Ishikawa (cell line): ENCODE measurements at regions not wholly inside any gene's neighbourhood (a gene's known extent, or its start where the extent isn't known, plus 50 kb on each side); places are given as distances from the start of the nearest gene placed in this dataset.

ENCODE experiments used
- CEBPB ChIP-seq: IDR thresholded peaks from 2 replicates; pipeline ENCODE4 v1.6.1; 2012
- CREB1 ChIP-seq: IDR thresholded peaks from 2 replicates; pipeline ENCODE4 v1.6.1; 2012; ENCODE audit warnings: low read depth
- EGR1 ChIP-seq: IDR thresholded peaks from 2 replicates; pipeline ENCODE4 v1.6.1; 2012
- EP300 ChIP-seq: IDR thresholded peaks from 2 replicates; pipeline ENCODE4 v1.6.1; 2012; ENCODE audit warnings: borderline replicate concordance
- FOXM1 ChIP-seq: IDR thresholded peaks from 2 replicates; pipeline ENCODE4 v1.6.1; 2012; ENCODE audit warnings: low read depth, borderline replicate concordance
- MAX ChIP-seq: IDR thresholded peaks from 2 replicates; pipeline ENCODE4 v1.6.1; 2012
- NFIC ChIP-seq: IDR thresholded peaks from 2 replicates; pipeline ENCODE4 v1.6.1; 2012
- RAD21 ChIP-seq: IDR thresholded peaks from 2 replicates; pipeline ENCODE4 v1.6.1; 2012; ENCODE audit warnings: low read depth
- TAF1 ChIP-seq: IDR thresholded peaks from 2 replicates; pipeline ENCODE4 v1.6.1; 2012; ENCODE audit warnings: low read depth, mild to moderate bottlenecking
- TCF12 ChIP-seq: IDR thresholded peaks from 2 replicates; pipeline ENCODE4 v1.6.1; 2012; ENCODE audit warnings: low read depth
- TEAD4 ChIP-seq: IDR thresholded peaks from 2 replicates; pipeline ENCODE4 v1.6.1; 2012
- YY1 ChIP-seq: IDR thresholded peaks from 2 replicates; pipeline ENCODE4 v1.6.1; 2012; ENCODE audit warnings: low read depth
- ZBTB7A ChIP-seq: IDR thresholded peaks from 2 replicates; pipeline ENCODE4 v1.6.1; 2012; ENCODE audit warnings: low read depth
- TF ChIP-seq, protein P1 (sequence below): IDR thresholded peaks from 2 replicates; pipeline ENCODE4 v1.6.1; 2012
- TF ChIP-seq, protein P2 (sequence below): IDR thresholded peaks from 2 replicates; pipeline ENCODE4 v1.6.1; 2012; ENCODE audit warnings: low read depth, mild to moderate bottlenecking

DNA sequence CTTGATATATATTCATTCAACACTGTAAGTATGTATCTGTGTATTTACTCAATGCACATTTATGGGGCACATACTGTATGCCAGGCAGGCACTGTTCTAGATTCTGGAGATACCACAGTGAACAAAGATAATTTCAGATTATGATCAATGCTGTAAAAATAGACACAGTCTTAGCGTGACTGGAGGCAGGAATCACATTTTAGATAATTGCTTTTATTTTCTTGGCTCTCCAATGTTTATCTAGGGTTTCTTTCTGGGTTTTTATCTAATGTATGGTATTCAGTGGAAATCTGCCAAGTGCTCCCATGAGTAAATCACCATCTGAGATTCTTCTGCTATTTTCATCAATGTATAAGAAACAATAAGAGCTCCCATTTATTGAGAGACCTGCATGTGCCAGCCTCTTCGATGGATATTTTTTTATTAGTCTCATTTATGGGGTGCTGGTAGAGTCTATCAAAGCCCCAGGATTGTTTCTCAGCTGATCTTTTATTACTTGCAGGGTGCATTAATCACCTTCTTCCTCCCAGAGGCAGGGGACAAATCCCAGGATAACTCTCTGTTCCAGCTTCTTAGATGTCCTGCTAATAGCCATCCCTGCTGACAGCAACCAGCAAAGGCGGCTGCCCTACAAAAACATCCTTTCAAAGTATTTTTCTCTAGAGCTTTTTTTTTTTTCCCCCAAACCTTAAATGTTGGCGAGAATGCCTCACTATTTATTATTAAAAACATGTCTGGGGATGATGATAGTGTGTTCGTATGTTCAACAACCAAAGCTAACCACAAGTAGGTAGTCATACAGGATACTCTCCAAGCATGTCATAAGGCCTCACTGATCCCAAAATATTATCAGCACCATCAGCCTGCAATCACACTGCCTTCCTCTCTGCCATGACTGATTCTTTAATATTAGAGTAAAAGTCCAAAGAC lies 331.0 kb upstream of the RASGRP1 start:
- no peak for TF ChIP-seq CEBPB

DNA sequence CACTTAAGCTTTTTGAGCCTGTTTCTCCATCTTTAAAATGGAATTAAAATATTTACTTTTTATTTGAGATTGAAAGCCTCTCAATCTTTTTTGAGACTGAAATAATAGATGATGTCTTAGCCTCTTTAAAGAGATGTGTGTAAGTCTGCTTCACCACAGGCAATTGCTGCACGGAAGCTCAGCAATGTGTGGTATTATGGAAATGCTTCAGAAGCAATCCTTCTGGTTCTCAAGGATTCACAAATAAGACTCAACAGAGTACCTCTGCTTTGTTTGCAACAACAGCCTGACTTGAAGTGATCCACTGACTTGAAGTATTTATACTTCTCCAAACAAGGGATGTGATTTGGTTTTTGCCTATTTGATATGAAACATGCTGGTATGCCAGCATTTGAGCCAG lies 332.0 kb upstream of the RASGRP1 start:
- no peak for TF ChIP-seq FOXM1
- TF ChIP-seq CREB1: no peak
- no peak for TF ChIP-seq YY1
- TF ChIP-seq ZBTB7A: no peak
- TF ChIP-seq CEBPB: no peak
- no peak for TF ChIP-seq NFIC
- no peak for TF ChIP-seq EGR1
- TF ChIP-seq, protein P1, sequence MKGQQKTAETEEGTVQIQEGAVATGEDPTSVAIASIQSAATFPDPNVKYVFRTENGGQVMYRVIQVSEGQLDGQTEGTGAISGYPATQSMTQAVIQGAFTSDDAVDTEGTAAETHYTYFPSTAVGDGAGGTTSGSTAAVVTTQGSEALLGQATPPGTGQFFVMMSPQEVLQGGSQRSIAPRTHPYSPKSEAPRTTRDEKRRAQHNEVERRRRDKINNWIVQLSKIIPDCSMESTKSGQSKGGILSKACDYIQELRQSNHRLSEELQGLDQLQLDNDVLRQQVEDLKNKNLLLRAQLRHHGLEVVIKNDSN: no peak
- TF ChIP-seq, protein P2, sequence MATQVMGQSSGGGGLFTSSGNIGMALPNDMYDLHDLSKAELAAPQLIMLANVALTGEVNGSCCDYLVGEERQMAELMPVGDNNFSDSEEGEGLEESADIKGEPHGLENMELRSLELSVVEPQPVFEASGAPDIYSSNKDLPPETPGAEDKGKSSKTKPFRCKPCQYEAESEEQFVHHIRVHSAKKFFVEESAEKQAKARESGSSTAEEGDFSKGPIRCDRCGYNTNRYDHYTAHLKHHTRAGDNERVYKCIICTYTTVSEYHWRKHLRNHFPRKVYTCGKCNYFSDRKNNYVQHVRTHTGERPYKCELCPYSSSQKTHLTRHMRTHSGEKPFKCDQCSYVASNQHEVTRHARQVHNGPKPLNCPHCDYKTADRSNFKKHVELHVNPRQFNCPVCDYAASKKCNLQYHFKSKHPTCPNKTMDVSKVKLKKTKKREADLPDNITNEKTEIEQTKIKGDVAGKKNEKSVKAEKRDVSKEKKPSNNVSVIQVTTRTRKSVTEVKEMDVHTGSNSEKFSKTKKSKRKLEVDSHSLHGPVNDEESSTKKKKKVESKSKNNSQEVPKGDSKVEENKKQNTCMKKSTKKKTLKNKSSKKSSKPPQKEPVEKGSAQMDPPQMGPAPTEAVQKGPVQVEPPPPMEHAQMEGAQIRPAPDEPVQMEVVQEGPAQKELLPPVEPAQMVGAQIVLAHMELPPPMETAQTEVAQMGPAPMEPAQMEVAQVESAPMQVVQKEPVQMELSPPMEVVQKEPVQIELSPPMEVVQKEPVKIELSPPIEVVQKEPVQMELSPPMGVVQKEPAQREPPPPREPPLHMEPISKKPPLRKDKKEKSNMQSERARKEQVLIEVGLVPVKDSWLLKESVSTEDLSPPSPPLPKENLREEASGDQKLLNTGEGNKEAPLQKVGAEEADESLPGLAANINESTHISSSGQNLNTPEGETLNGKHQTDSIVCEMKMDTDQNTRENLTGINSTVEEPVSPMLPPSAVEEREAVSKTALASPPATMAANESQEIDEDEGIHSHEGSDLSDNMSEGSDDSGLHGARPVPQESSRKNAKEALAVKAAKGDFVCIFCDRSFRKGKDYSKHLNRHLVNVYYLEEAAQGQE: no peak
- no peak for TF ChIP-seq MAX
- TF ChIP-seq TCF12: no peak
- TF ChIP-seq TAF1: no peak
- TF ChIP-seq TEAD4: no peak
- no peak for TF ChIP-seq RAD21
- no peak for TF ChIP-seq EP300

- TF ChIP-seq YY1 (no peak), EGR1 (no peak), CEBPB (no peak), FOXM1 (no peak), NFIC (no peak)
Measured at GRCh38 chr15:38897551-38897950, 332.9 kb upstream of the RASGRP1 start.

DNA sequence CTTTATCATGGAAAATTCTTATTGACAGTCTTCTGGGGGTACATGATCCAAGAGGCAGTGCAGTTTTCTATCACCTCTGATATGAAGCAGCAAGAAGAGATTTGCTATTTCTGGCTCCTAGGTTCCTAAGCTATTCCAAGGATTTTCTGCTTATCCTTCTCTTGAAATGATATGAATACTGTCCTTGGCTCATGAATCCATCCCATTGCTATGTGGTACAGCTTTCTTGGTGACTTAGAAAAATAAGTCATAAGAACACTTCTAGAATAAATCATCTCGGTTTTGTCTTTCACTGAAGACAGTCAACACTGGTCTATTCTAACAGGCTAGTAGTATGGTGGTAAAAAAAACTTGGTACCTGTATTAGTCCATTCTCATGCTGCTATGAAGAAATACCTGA lies 333.6 kb upstream of the RASGRP1 start:
- TF ChIP-seq TEAD4 (no peak), EGR1 (no peak), CEBPB (no peak), YY1 (no peak)

DNA sequence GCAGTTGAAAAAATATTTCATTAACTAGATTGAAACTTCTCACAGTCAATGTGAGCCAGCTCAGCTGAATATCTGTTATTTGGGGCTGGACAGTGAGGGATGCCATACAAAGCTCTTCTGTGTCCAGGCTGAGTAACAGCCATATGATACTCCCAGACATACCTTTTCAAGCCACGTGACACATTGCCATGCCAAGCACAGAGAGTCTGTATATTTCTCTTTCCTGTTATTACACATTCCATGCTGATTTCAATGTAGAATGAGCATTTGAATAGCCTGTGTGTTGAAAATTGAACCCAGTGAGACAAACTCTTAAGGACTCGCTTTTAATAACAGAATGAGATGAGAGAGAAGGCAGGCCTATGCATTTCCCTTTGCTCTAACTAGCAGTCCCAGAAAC lies 334.7 kb upstream of the RASGRP1 start:
- TF ChIP-seq CEBPB (no peak), EP300 (no peak)
- TF ChIP-seq, protein P1: peak; percentile 71

DNA sequence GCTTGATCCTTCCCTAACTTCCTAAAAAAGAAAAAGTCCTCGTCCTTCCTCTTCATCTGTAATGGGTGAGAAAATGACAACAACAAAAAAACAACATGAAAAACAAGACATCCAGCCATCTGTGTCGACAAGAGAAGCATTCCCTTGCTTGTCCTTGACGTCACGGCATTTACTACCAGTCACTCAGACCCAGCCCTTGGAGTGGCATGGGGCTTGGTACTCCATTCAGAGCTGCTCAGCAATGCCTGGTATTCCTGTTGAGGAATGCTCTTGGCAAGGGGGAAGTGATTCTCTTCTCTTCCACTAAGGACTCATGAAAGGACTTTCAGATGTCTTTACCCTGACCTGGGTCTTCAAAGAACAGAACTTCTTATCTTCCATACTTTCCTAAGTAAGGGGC lies 339.7 kb upstream of the RASGRP1 start:
- TF ChIP-seq NFIC: no peak
- TF ChIP-seq, protein P2: no peak
- TF ChIP-seq ZBTB7A: no peak
- no peak for TF ChIP-seq EGR1
- no peak for TF ChIP-seq CEBPB
- no peak for TF ChIP-seq TEAD4
- no peak for TF ChIP-seq CREB1
- TF ChIP-seq, protein P1: no peak
- TF ChIP-seq EP300: no peak

DNA sequence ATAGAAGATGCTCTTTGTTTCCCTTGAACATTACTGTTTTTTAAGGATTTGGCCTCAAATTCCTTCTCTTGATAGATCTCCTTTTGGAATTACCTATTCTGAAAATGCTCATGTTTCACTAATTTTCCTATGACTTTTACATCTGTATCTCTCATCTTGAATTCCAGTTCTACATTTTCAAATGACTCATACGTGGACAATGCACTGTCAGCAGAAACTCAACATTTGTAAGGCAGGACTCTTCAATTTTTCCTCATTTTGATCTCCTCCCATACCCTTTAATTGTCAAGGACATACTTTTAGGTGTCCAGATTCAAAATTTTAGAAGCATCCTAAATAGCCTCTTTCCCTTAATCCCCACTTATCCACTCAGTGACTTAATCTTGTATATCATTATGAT lies 341.0 kb upstream of the RASGRP1 start:
- TF ChIP-seq TEAD4 (no peak), YY1 (no peak), FOXM1 (no peak), TAF1 (no peak), RAD21 (no peak), MAX (no peak), EP300 (no peak), NFIC (no peak), TCF12 (no peak), EGR1 (no peak), ZBTB7A (no peak), CREB1 (no peak), CEBPB (no peak)
- TF ChIP-seq, protein P1: no peak
- TF ChIP-seq, protein P2: no peak
